ENCODE measurements at regions not wholly inside any gene's neighbourhood (a gene's known extent, or its start where the extent isn't known, plus 50 kb on each side); places are given as distances from the start of the nearest gene placed in this dataset.
"Not testable (repeated sequence)": the region's sequence is repeated elsewhere in the genome, so short reads cannot be mapped to it uniquely, and the experiment has no call there.

GRCh38 chr12:33942172-33942571, 80.1 kb upstream of the ALG10 start:
- Histone ChIP-seq H3F3A (ENCODE audit: insufficient read depth, low read length) (no peaks in the 10 kb centered on the region), H3K9ac (ENCODE audit: low read length) (no peak overlapping the region), H3K27me3 (ENCODE audit: insufficient read depth, low read length) (no peaks in the 10 kb centered on the region), H3K36me3 (ENCODE audit: insufficient read depth, low read length) (no peaks in the 10 kb centered on the region), H3K9me2 (ENCODE audit: low read depth, low read length) (no peaks in the 10 kb centered on the region), H2AFZ (ENCODE audit: low read length) (no peak overlapping the region), H3K79me2 (ENCODE audit: insufficient read depth, low read length) (no peaks in the 10 kb centered on the region), H3K4me1 (ENCODE audit: insufficient read depth, low read length, severe bottlenecking) (no peaks in the 10 kb centered on the region), H3K4me2 (ENCODE audit: low read length) (no peak overlapping the region), H3K9me3 (ENCODE audit: low read length) (no peaks in the 10 kb centered on the region), H3K4me3 (ENCODE audit: low read depth, low read length, poor library complexity, severe bottlenecking) (no peak overlapping the region), H4K20me1 (ENCODE audit: insufficient read depth, low read length) (no peaks in the 10 kb centered on the region), H3K27ac (ENCODE audit: low read depth, low read length, poor library complexity, severe bottlenecking) (no peak overlapping the region)
- TF ChIP-seq CTCF (IDR thresholded peaks at IDR 0.05; ENCODE audit: low read length) (no peak), EZH2 (IDR thresholded peaks at IDR 0.05; ENCODE audit: borderline replicate concordance, low read length) (no peak)

- H3K4me1 ChIP-seq (ENCODE audit: insufficient read depth, low read length, severe bottlenecking): no peaks in the 10 kb centered on the region
- no peak overlapping the region for H3K4me3 ChIP-seq (ENCODE audit: low read depth, low read length, poor library complexity, severe bottlenecking)
- no peaks in the 10 kb centered on the region for H3K9me3 ChIP-seq (ENCODE audit: low read length)
- no peak overlapping the region for H3K27ac ChIP-seq (ENCODE audit: low read depth, low read length, poor library complexity, severe bottlenecking)
- no peaks in the 10 kb centered on the region for H3K9me2 ChIP-seq (ENCODE audit: low read depth, low read length)
- no peak overlapping the region for H3K4me2 ChIP-seq (ENCODE audit: low read length)
- TF ChIP-seq EZH2 (IDR thresholded peaks at IDR 0.05; ENCODE audit: borderline replicate concordance, low read length) (no peak), CTCF (IDR thresholded peaks at IDR 0.05; ENCODE audit: low read length) (no peak)
- H2AFZ ChIP-seq (ENCODE audit: low read length): no peak overlapping the region
- no peaks in the 10 kb centered on the region for H4K20me1 ChIP-seq (ENCODE audit: insufficient read depth, low read length)
- no peaks in the 10 kb centered on the region for H3F3A ChIP-seq (ENCODE audit: insufficient read depth, low read length)
- H3K9ac ChIP-seq (ENCODE audit: low read length): no peak overlapping the region
- no peaks in the 10 kb centered on the region for H3K79me2 ChIP-seq (ENCODE audit: insufficient read depth, low read length)
- no peaks in the 10 kb centered on the region for H3K27me3 ChIP-seq (ENCODE audit: insufficient read depth, low read length)
- H3K36me3 ChIP-seq (ENCODE audit: insufficient read depth, low read length): no peaks in the 10 kb centered on the region
Measured at GRCh38 chr12:33944703-33945437, 77.4 kb upstream of the ALG10 start.

- Histone ChIP-seq H2AFZ (ENCODE audit: low read length) (no peak overlapping the region), H3K4me1 (ENCODE audit: insufficient read depth, low read length, severe bottlenecking) (no peaks in the 10 kb centered on the region), H3K4me2 (ENCODE audit: low read length) (no peak overlapping the region), H3F3A (ENCODE audit: insufficient read depth, low read length) (no peaks in the 10 kb centered on the region), H3K9me2 (ENCODE audit: low read depth, low read length) (no peaks in the 10 kb centered on the region), H4K20me1 (ENCODE audit: insufficient read depth, low read length) (no peaks in the 10 kb centered on the region), H3K9ac (ENCODE audit: low read length) (no peak overlapping the region), H3K27me3 (ENCODE audit: insufficient read depth, low read length) (no peaks in the 10 kb centered on the region), H3K4me3 (ENCODE audit: low read depth, low read length, poor library complexity, severe bottlenecking) (no peak overlapping the region), H3K27ac (ENCODE audit: low read depth, low read length, poor library complexity, severe bottlenecking) (no peak overlapping the region), H3K36me3 (ENCODE audit: insufficient read depth, low read length) (no peaks in the 10 kb centered on the region), H3K9me3 (ENCODE audit: low read length) (no peaks in the 10 kb centered on the region), H3K79me2 (ENCODE audit: insufficient read depth, low read length) (no peaks in the 10 kb centered on the region)
- TF ChIP-seq EZH2 (IDR thresholded peaks at IDR 0.05; ENCODE audit: borderline replicate concordance, low read length): no peak
- no peak for TF ChIP-seq CTCF (IDR thresholded peaks at IDR 0.05; ENCODE audit: low read length)
Measured at GRCh38 chr12:33945438-33945784, 76.9 kb upstream of the ALG10 start.

- H3K4me3 ChIP-seq (ENCODE audit: low read depth, low read length, poor library complexity, severe bottlenecking); H3F3A ChIP-seq (ENCODE audit: insufficient read depth, low read length); H3K4me2 ChIP-seq (ENCODE audit: low read length); H4K20me1 ChIP-seq (ENCODE audit: insufficient read depth, low read length); H3K27ac ChIP-seq (ENCODE audit: low read depth, low read length, poor library complexity, severe bottlenecking); H3K27me3 ChIP-seq (ENCODE audit: insufficient read depth, low read length); H3K9ac ChIP-seq (ENCODE audit: low read length); H3K79me2 ChIP-seq (ENCODE audit: insufficient read depth, low read length); H2AFZ ChIP-seq (ENCODE audit: low read length); H3K9me3 ChIP-seq (ENCODE audit: low read length); H3K36me3 ChIP-seq (ENCODE audit: insufficient read depth, low read length); H3K9me2 ChIP-seq (ENCODE audit: low read depth, low read length); H3K4me1 ChIP-seq (ENCODE audit: insufficient read depth, low read length, severe bottlenecking): not testable (repeated sequence)
Measured at GRCh38 chr12:33966219-33966618, 56.1 kb upstream of the ALG10 start.

Data from OCI-LY1 (cell line).